Hematopoietic multipotent progenitor cell treated with erythropoietin and hydrocortisone succinate and interleukin-3 and kit ligand, for 4 days (in vitro differentiated cells): ENCODE measurements at regions not wholly inside any gene's neighbourhood (a gene's known extent, or its start where the extent isn't known, plus 50 kb on each side); places are given as distances from the start of the nearest gene placed in this dataset.
"Not testable (repeated sequence)": the region's sequence is repeated elsewhere in the genome, so short reads cannot be mapped to it uniquely, and the experiment has no call there.

ENCODE experiments used
- DNase-seq: peaks from one replicate; pipeline ENCODE4 v3.0.0-alpha.2; 2015

DNA sequence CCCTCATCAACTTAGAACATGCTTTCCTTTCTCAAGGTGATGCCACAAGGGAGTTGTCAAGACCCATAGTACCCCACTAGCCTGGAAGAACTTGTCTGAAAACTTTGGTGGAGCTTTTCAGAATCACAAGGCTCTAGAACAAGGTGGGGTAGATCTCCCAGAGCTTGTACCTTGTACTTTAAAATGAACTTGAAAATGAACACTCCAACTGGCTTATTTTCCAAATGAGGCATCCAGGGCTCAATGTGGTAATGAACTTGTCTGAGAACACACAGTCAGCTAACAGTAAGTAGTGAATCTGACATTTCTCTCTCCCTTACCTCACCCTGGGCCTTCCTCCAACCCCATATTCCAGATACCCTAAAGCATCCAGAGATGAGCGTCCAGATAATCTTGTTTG, 81.8 kb upstream of the THBS1 start:
- no peak for DNase-seq

DNA sequence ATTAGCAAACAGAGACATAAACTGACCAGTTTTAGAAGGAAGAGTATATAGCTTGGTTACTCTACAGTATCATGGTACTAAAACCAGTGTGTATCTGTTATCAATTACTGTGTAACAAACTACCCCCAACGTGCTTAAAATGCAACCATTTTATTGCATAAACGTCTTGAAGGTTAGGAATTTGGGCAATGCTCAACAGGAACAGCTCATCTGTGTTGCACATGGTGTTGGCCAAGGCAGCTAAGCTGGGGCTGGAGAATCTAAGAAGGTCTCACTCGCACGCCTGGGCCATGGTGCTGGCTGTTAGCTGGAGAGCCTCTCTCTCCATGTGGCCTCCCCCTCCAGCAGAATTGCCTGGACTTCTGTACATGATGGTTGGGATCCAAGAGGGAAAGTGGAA, 81.2 kb upstream of the THBS1 start:
- DNase-seq, result no peak

DNA sequence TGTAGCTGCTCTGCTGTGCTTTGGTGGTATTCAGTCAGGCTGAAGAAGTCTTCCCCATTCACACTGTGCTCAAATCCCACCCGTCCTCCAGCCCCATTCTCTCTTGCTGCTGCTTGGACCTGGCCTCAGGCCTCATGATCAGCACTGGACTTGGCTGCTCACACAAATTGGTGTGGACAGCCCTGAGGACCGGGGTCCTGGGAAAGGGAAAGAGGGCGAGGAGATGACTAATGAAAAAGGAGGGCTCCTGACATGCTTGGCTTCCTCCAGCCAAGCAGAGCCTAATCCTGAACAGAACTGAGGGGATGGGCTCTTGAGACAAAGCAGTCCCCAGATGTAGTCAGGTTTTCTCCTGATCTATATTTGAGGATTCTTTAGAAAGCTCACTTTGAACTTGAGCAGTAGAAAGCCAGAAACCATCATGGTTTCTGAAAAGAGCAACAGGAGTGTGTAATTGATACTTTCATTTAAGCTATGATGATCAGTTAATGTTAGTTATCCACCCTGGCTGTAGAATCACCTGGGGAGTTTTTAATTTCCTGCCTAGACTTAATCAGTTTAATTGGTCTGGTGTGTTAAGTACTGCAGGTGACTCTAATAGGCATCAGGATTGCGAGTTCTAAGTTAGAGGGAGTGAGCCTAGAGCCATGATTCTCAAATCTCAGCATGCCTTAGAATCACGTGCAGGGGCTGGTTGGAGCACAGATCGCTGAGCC, 79.4 kb upstream of the THBS1 start:
- DNase-seq, result no peak

DNA sequence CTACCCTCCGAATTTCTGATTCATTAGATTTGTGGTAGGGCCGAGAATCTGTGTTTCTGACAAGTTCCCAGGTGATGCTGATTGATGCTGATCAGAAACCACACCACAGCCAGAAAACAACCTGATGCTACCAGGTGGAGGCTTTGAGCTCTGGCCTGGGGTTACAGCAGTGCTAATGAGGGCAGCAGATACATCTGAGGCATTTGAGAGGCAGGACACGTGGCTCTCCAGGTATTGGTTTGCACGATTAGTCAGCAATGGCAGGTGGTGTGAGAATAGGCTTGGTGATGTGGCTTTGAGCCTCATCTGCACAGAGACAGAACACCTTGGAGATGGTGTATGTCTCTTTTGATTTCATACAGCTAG, 78.8 kb upstream of the THBS1 start:
- no peak for DNase-seq

DNA sequence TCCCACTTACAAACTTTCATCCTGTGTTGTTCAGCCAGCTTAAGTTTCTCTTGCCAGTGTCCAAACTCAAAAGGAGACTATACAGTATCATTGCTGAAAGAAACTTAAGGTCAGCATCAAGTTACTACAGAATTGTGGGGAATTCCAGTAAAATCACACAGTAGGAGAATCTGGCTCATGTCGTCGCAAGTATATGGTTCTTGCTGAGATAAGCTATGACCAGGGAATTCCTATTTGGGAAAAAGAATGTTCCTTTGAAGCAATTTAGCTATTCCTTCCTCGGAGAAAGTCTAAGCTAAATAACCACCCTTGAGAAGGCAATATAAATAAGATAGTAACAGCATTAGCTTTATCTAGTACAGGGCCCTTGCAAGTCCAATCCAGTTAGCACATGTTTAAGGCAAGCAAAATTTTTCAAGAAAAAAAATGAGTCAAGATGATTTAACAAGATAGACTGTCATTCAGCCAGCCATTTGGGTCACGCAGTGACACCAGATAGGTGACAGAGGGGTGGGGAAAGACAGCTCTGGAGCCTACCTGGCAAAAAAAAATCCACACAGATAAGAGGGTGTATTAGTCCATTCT, 78.2 kb upstream of the THBS1 start:
- DNase-seq, result no peak

DNA sequence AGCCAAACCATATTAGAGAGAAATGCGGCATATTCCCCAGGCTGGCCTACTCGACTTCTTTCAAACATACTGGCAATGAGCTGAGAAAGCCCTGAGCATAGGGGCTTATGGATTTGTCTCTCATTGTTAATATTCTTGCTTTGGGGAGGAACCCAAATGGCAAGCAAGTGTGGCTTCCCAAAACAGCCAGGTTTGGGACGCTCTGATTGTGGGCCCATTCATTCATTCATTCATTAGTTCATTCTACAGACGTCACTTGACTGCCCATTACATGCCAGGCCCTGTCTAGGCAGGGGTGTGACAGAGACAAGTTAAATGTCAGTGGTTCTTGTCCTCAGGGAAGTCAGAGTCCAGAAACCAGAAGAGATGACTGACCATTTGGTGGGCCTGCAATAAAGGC, 77.4 kb upstream of the THBS1 start:
- no peak for DNase-seq

DNA sequence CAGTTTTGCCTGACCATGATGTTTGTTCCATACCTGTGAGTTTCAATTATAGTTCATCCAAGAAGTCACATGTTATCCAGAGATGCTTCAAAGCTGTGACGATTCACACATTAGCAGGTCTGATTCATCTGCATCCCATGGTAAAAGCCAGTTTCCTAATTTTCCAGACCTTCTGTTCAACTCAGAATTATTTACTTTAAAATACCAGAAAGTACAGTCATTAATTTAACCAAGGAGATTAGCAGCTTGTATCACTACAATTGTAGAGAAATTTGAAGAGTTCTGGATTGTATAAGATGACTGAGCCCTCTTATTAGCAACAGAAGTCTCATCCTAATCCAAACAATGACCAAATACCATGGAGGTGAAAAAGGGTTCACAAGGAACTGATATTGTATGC, 76.1 kb upstream of the THBS1 start:
- no peak for DNase-seq

DNA sequence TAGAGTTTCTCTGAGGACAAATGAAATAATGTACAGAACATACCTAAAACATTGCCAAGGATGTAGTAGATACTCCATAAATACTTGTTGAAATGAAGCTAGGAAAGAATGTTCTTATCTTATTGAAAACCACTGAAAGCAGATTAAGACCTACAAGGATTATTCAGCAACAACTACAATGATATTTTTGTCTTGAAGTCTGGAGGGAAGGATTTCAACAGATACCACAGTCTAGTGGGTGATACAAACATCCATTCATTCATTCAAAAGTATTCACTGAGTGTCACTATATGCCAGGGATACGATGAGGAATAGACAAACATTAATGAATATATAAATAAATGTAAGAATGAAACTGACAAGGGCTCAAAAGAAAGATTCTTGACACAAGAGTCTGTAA, 74.7 kb upstream of the THBS1 start:
- DNase-seq, result no peak

DNA sequence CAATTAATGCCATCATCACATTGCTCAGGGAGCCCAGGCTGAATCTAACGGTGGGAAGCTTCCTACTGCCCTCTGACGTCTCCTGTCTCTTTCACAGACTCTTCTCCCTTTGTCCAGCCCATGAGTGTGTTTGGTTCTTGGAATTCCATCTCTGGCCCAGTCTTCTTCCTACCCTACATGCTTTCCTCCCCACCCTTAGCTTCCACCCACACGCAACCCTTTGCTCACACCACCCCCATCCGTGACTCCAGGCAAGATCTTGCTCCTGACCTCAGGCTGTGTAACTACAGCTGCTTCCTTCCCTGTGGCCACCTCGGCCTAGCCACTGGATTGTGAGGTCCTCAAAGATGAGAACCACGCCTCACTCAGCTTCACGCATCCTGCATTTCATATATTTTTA, 72.3 kb upstream of the THBS1 start:
- no peak for DNase-seq

DNA sequence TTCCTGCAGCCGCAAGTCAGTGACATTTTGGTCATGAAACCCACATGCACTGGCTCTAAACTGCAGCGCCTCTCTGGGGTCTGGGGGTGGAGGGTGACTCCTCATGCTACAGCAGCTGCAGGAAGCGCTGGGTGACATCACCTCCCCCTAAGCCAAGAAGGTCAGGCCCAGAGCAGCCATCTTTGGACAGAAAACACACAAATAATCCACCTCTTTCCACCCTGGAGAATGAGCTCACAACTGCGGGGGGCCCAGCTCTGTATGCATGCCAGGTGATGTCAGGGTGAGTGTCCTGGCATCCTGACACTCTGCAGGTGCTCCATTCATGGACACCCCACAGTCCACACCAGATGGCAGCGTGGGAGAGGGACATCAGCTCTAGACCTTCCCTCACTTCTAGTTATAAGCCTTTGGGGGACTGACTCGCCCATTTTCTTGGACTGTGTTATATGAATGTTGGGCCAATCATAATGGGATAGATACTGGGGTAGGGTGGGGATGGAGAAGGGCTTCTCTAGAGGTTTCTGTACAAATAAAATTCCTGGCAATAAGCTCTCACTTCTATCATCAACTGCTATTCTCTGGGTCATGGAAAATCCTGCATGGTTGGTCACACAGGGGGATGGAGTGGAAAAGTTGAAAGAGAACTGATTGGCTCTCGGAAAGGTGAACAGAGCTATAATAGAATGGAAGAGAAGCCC, 70.7 kb upstream of the THBS1 start:
- no peak for DNase-seq

DNA sequence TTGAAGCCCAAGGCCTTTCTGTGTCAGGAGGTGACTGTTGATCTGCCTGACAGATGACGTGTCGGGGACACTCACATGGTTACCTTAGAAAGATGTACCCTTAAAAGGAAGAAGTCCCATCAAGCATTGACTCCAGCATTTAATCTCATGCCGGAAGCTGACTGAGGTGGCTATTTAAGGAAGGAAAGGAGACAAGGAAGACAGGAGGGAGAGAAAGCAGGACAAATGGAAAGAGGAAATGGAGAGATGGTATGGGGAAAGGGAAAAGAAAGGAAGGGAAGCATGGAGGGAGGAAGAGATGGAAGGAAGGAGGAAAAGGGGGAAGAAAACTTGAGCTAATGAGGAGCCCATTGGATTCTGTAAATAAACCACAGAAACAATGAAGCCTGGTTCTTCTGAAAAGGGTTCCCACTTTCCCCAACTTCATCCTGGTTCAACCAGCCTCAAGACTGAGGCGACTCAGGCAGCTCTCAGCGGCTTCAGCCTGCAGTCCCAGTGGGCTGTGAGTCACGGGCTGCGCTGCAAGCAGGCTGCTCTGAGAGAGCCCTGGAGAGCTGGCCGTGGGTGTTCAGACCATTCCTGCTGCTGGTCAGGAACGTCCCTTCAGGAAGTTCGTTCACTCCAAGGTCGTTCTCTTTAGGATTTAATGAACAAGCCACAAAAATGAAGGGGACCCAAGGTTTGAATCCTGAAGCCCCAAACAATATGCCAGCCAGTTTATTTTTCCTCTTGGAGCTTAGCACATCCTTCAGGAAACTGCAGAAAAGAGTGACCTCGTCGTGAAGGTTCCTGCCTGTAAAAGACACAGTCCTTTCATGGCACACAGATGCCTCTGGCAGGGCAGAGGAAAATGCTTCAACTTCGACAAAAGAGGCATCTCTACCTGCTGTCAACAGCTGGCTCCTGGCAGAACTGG, 69.6 kb upstream of the THBS1 start:
- DNase-seq, result no peak

DNA sequence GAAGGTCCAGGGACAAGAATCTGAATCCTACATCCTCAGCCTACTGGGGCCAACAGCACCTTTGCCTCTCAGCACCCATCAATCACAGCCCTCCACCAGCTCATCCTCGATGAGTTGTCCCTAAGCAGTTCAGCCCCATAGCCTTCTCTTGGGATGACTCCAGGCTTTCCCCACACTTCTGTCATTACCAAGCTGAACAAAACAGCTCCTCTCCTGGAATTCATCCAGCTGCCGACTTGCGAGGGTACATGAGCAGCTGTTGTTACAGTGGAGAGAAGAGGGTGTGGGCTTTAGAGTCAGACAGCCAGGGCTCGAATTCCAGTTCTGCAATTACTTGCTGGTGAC, 69.0 kb upstream of the THBS1 start:
- no peak for DNase-seq

DNA sequence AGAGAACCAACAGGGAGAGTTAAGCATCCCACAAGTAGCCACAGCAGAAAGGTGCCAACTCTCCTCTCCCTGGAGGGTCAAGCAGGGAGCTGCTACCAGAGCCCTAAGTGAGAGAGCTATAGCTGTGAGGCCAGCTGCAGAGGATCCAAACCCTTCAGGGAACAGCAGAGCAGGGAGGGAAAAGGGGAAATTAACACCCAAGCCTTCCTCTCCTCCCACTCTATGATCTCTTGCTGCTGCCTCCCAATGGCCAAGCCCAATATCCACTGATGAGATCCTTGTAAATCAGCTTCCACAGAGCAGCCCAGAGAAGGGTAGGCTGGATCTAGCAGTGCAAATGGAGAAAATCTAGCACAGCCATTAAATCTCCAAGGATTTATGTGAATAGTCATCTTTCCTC, 68.2 kb upstream of the THBS1 start:
- no peak for DNase-seq

DNA sequence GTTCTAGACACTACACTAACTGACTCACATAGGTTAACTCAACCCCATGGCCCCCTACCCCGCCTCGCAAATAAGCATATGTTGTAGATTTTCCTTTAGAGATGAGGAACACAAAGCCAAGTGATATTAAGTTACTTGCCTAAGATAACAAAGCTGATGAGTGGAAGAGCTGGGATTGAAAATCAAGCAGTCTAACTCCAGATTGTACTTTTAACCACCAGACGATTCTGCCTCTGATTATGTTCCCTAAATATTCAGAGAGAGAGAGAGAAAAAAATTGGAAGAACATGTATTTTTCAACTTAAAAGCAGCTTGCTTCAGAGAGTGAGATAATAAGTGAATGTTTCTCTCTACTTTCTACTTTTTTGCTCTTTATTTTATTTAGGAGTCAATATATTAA, 66.9 kb upstream of the THBS1 start:
- DNase-seq, result no peak

DNA sequence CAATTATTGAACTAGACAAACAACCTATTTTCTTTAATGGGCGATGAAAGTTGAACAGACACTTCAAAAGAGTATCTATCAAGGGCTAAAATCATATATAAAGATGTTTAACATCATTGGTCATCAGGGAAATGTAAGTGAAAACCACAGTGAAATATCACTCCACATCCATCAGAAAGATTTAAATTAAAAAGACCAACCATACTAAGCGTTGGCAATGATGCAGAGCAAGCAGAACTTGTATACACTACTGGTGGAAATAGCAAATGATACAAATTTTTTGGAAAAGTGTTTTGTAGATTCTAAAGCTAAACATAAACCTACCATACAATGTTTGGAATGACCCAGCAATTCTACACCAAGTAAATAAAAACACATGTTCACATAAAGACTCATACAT, 65.9 kb upstream of the THBS1 start:
- DNase-seq, result no peak

DNA sequence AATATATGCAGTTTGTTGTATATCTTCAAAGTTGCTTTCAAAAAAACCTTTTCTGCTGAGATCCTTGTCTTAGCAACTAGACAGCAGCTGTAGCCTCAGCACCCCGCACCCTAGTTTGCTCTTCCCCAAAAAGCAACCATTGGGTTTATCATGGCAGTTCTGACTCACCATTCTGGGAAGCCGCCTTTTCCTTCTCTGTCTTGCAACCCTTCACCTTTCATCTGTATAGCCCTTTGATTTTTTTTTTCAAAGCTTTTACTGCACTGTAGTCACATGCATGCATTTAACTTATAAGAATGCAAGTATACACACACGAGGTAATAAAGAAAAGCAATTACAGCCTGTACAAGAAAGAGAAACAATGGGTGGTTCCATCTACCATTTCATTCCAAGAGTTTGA, 65.1 kb upstream of the THBS1 start:
- DNase-seq, result no peak

DNA sequence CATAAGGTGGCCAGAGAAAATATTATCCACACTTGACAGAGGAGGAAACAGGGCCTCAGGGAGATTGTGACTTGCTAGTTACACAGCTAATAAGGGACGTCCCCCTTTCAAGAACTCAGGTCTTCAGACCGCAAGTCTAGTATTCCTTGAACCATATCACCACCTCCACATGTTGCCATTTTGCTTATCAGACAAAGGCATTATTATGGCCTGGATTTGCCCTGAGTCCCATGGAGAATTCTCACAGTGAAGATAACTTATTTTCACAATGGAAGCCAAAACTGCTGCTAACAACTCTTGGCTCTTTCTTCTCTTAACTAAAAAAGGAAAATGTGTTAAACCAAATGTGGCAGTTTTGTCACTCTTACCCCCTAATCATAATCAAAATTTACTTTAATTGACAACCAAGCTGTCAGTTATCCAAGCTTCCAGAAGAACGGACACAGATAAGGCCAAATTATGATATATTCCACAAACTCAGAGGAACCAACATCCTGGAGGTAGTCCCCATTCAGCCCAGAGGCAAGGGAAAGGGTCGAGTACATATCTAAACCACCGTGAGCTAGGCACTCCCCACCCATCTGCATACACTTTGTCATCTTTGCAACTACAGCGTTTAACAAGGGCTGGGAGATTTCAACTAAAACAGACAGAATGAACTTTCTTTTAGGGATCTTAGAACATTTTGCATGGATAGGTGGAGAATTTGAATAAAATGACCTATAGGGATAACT, 63.6 kb upstream of the THBS1 start:
- DNase-seq, result peak; percentile 83

DNA sequence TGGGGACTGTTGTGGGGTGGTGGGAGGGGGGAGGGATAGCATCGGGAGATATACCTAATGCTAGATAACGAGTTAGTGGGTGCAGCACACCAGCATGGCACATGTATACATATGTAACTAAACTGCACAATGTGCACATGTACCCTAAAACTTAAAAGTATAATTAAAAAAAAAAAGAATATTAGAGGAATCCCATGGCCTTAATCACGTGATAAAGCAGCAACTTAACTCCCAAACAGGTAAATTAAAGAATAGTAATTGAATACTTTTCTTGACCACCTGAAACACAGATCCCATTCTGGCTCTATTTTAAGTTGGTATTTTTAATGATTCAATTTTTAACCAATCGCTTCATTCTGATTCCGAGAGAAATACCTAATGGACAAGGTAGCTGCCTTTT, 56.9 kb upstream of the THBS1 start:
- not testable (repeated sequence) for DNase-seq

DNA sequence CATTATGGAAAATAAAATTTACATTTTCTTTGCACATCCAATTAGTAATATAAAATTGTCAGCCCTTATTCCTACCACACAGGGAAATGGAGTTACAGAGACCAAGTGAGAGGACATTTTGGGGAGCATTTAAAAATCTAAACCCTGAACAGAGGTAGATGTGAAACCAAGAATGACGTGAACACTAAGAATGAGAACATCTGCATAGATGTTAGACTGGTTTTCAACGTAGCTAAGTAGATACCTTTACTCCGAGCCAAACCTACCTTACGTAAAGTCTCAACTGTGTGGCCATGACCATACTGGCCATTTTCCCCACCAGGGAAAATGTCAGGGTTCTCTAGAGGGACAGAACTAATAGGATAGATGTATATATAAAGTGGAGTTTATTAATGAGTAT, 51.4 kb upstream of the THBS1 start:
- no peak for DNase-seq

DNA sequence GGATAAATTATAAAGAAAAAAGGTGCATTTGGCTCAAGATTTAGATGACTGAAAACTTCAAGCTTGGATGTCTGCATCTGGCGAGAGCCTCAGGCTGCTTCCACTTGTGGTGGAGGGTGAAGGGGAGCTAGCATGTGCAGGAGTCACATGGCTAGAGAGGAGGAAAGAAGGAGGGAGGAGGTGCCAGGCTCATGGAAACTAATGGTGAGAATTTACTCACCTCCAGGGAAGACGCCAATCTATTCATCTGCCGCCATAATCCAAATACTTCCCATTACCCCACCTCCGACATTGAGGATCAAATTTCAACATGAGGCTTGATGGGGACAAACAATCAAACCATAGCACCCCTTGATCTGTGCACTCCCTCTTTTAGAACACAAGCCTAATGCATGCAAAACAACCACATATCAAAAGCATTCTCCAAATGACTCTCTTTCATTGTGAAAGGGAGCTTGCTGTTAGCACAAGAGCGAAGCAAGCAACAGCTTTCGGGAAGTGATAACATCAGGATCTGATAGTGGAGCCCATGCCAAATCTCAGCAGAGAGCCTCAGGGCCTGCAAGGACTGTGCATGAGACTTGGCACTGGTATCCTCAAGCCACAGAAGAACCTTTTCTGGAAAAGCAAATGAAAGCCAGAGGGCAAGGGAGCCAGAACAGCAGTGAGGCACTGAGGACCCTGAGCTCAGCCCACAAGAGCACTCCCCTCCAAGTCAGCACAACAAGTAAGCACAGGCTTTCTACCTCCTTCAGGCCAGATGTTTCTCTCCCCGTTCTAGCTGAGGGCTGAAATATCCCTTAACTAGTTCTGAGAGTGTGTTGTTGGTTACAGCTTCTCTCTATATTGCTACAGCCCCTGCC, 50.2 kb upstream of the THBS1 start:
- DNase-seq, result no peak
